HuH-7.5 (cell line): ENCODE measurements at regions not wholly inside any gene's neighbourhood (a gene's known extent, or its start where the extent isn't known, plus 50 kb on each side); places are given as distances from the start of the nearest gene placed in this dataset.
"Not testable (repeated sequence)": the region's sequence is repeated elsewhere in the genome, so short reads cannot be mapped to it uniquely, and the experiment has no call there.

Source experiments
- DNase-seq: peaks from one replicate; pipeline ENCODE4 v3.0.0; 2011; ENCODE audit warnings: low spot score

GRCh38 chr2:155675920-155676319 lies 656.6 kb downstream of the NR4A2 start:
- no peak for DNase-seq

DNA sequence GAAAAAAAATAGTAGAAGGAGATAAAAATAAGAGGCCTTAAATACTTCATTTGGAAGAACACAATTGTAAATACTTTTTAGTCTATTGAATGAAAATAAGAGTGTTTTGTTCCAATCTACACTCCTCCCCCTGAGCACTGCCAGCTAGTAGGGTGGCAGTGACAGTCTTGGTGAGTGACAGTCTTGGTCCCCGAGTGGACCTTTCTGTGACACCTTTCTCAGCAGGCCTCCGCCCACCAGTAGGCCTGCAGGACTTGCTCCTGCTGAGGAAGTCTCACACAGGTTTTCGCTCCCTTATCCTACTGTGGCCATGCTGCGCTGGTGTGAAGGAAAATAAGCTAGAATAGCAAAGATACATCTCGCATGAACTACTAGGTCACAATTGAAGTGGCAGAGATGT lies 666.8 kb downstream of the NR4A2 start:
- no peak for DNase-seq

- DNase-seq = no peak
Measured at GRCh38 chr2:155663265-155663664, 669.3 kb downstream of the NR4A2 start.

DNA sequence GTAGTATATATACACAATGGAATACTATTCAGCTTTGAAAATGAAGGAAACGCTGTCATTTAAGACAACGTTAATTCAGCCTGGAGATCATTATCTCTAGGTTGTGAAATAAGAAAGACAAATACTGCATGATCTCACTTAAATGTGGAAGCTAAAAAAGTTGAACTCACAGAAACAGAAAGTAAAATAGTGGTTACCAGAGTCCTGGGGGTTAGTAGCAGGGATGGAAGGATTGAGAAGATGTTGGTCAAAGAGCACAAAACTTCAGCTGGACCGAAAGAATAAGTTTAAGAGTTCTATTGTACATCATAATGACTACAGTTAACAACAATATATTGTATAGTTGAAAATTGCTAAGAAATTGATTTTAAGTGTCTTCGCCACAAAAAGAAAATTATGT lies 670.3 kb downstream of the NR4A2 start:
- DNase-seq = no peak

DNA sequence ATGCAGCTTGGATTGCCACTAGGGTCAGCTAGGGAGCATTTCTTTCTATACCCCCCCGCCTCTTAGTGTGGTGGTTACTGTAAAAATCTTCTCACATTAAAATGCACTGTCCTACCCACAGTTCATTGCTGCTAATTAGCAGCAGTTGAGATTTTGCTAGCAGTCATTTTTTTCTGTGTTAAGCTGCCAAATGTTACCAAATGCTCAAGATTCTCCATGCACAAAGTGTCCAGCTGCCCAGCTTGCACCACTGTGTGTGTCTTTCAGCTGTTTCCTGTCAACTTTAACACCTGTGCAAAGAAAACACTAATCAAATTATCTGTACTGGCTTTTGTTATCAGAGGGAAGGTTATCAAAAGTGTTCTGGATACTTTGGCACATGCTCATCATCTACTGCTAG lies 679.3 kb downstream of the NR4A2 start:
- no peak for DNase-seq

- no peak for DNase-seq
Measured at GRCh38 chr2:155651851-155652250, 680.7 kb downstream of the NR4A2 start.

DNA sequence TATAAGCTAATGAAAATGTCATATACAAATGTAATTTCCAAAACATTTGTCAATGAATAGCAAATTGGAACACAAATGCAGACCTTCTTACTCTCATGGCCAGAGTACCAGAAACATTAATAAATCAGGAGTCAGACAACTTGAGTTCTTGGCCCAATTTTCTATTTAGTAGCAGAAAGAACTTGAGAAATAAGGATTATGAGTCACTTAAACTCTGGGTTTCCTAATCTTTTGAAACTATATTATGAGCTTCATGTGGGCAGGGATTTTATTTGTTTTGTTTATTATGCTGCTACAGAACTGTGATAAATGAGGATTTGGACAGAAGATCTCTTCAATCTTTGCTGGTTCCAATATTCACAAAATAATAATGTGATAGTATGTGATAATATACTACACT lies 686.7 kb downstream of the NR4A2 start:
- DNase-seq = no peak

GRCh38 chr2:155643056-155643775 lies 689.3 kb downstream of the NR4A2 start:
- no peak for DNase-seq

- no peak for DNase-seq
Measured at GRCh38 chr2:155633887-155634570, 698.5 kb downstream of the NR4A2 start.

DNA sequence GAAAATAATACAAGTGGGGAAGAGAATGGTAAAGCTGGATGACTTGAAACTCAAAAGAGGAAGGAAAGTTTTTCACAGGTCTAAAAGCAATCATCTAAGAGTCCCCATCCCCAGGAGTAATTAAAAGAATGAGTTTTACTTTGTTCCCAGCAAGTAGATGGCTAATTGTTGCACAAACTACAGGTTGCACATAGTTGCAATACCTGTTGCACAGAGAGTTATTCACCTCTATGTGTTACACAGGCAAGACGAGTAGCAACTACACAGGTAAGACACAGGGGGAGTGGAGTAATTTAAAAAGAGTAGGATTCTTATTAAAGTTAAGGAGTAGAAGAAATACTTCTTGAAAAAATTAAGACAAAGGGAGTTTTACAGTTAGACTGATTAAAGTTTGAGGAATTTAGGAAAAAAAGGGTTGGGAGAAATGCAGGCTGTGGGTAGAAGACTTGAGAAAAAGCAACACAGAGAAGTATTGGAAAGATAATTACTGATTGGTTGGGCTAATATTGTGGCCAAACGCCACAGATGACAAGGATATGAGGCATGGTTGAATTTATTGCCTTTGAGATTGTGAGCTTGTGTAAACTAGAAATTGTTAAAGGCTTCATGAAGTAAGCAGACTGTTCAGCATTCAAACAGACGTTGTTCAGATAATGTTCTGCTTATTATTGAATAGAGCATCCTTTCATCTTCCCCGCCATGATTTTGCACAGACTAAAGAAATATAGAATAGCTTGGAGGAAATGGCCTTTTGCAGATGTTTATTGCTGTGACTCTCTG lies 699.3 kb downstream of the NR4A2 start:
- no peak for DNase-seq

DNA sequence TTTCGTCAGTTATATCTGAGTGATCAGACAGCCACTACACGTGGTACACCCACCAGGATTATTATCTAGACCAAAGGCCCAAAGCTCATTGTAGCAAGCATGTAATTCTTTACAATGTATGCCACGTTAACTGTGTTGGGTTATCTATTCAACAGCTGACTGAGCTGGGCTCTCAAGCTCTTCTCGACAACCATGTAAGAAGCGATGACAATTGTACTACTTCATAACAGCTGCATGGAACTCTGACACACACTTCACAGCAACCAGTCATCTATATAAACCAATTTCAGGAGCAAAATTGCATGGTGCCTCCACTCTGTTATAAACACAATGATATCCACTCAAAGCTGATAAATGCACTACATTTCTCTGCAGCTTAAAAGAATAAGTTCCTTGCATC lies 701.8 kb downstream of the NR4A2 start:
- DNase-seq = no peak

DNA sequence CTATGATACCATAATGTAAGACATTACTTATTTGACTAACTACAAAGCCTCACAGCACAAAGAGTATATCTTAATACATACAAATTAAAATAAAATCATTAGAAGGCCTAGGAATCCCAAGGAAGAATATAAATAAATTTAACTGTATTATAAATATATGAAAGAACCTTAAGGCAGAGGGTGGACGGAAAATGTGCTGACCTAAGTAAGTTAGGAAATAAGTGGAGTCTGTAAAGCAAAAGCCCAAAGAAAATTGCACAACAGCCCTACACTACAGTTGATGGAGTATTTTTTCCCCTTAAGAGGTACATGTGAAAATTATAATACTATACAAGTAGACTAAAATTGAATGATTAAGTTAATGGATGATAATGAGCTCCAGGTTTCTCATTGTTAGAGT lies 710.1 kb downstream of the NR4A2 start:
- no peak for DNase-seq

DNA sequence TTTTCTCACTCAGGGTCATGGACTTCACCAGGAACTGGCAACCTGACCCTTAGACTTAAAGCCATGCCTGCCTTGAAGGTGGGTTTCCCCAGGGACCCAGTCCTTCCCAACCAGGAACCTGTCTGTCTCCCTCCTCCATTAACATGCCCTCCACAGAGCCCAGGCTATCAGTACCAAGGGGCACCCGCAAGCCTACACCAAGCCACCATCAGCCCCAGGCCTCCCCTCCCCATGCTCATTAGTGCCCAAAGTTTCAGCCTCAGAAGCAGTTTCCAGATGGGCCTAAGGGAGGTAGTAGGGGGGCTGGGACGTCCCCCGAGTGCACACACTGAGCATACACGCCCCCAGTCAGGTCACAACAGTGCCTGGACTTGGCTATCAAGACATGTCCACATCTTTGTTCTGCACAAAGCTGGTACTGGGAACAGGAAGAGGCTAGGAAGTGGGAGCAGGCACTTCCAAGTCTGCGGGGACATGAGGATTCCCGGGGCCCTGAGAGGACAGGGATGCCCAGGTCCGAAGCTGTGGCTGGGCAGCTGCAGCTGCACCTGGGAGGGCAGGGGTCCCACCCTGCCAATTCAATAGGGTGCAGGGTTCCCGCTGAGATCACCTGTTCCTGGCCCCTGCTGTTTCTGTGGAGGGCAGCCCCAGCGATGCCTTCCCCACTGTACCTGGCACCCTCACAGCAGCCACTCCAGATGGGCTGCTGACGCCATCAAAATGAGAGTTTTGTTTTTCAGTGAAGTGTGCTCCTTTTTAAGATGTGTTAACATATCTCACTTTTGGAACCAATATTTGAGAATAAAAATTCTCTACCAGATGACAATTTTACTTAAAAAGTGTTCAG lies 731.4 kb downstream of the NR4A2 start:
- DNase-seq = no peak

GRCh38 chr2:155600296-155600695 lies 732.2 kb downstream of the NR4A2 start:
- no peak for DNase-seq

DNA sequence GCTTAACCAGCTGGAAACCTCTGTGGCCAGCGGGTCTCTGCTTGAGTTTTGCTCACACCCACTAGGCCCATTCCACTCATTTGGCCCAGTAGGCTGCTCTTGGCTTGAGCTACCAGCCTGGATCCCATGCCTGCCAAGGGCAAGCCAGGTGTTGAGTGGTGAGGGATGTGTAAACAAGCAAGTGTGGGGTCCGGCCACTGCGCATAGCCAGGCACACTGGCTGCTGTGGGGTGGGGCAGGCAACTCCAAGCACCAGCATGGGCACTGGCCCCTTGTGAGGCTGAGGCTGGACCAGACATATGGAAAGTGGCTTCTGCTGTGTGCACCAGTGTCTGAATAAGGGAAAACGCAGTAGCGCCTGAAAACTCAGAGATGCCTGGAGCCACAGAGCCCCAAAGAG lies 732.7 kb downstream of the NR4A2 start:
- DNase-seq = no peak

DNA sequence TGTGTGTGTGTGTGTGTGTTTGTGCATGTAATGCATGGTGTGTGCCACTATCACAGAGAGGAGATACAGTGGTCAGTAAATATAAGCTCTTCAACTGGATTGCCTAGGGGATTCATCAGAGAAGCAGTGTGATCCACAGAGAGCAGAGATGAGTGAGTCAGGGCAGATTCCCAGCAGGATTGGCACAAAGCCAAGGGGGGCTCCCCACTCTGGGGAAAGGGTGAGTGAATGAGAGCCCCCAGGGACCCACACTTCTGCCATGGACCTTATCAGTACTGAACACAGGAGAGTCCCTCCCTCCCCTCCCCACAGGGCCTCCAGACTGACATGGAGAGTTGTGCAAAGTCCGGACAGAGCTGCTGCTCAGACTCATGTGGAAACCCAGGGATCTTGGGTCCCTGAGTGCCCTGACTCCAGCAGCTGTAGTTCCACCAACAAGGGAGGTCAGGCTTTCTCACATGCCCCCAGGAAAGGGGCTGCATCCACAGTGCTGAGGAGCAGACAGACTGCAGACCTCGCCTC lies 748.8 kb downstream of the NR4A2 start:
- DNase-seq = no peak

GRCh38 chr2:155574941-155575340 lies 757.6 kb downstream of the NR4A2 start:
- no peak for DNase-seq

DNA sequence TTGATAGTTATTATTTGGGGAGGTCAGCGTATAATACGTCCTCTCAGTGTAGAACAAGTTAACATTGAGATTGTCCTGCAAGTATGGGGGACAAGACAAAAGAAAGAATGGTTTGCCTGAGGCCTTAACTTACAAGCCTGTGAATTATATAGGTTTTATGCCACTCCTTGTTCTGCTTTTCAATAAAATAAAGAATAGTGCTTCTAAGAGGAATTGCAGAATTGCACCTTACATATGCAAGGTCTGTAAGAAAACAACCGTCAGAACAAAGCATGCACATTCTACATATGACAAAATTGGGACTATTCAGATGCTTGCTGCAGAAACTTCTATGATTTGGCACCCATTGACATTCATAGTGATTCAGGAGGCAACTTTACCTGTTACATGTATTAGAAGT lies 785.0 kb downstream of the NR4A2 start:
- DNase-seq = no peak

- no peak for DNase-seq
Measured at GRCh38 chr2:155546721-155547555, 785.6 kb downstream of the NR4A2 start.

GRCh38 chr2:155539028-155539427 lies 793.5 kb downstream of the NR4A2 start:
- DNase-seq = not testable (repeated sequence)

- DNase-seq = no peak
Measured at GRCh38 chr2:155528034-155528433, 804.5 kb downstream of the NR4A2 start.
